Motor neuron (in vitro differentiated cells): ENCODE measurements at regions not wholly inside any gene's neighbourhood (a gene's known extent, or its start where the extent isn't known, plus 50 kb on each side); places are given as distances from the start of the nearest gene placed in this dataset.
A peak's percentile ranks its signal among the peaks of the same experiment; 100 is the strongest.

Experiments
- ATAC-seq, 8 experiments: fragments of 200-7000 bp; cut with Tn5 transposase; replicated peaks in 6 of 8; 2 replicates each; pipeline ENCODE4 v1.8.0; 2021; ENCODE audit warnings: mild to moderate bottlenecking in 8 of 8, moderate library complexity in 8 of 8
- H3K27ac ChIP-seq, 2 donors: fragments of 250-450 bp; sonication (Bioruptor Pico); 2 replicates each; pipeline ENCODE4 v1.9.0; 2021; ENCODE audit warnings: antibody characterized with exemption in 2 of 2, mild to moderate bottlenecking in 2 of 2, moderate library complexity in 1 of 2
- H3K4me1 ChIP-seq, 2 donors: fragments of 250-450 bp; sonication (Bioruptor Pico); replicated peaks in 1 of 2; 2 replicates each; pipeline ENCODE4 v1.6.1; 2021; ENCODE audit warnings: antibody characterized with exemption in 2 of 2, mild to moderate bottlenecking in 2 of 2, moderate library complexity in 1 of 2
- H3K4me3 ChIP-seq, 5 donors: fragments of 250-450 bp; sonication (Bioruptor Pico); 2 replicates each; pipeline ENCODE4 v1.9.0; 2021; ENCODE audit warnings: antibody characterized with exemption in 5 of 5, mild to moderate bottlenecking in 5 of 5, moderate library complexity in 4 of 5
- WGBS, 10 experiments: fragments of 450-650 bp; shearing (Covaris generic); methylation state at CpG; one replicate each; pipeline ENCODE4 v1.0.0; 2022; 5-methylcytosine and 5-hydroxymethylcytosine counted together
- in situ Hi-C, 9 experiments: fragments of 400-800 bp; cut with MboI; loops; one replicate each; pipeline ENCODE4 v1.15.0; 2021; ENCODE audit warnings: low sequenced_read_pairs in 9 of 9, low pct_unique_long_range_greater_than_20kb in 2 of 9; ENCODE audit not compliant: unreplicated experiment in 9 of 9

DNA sequence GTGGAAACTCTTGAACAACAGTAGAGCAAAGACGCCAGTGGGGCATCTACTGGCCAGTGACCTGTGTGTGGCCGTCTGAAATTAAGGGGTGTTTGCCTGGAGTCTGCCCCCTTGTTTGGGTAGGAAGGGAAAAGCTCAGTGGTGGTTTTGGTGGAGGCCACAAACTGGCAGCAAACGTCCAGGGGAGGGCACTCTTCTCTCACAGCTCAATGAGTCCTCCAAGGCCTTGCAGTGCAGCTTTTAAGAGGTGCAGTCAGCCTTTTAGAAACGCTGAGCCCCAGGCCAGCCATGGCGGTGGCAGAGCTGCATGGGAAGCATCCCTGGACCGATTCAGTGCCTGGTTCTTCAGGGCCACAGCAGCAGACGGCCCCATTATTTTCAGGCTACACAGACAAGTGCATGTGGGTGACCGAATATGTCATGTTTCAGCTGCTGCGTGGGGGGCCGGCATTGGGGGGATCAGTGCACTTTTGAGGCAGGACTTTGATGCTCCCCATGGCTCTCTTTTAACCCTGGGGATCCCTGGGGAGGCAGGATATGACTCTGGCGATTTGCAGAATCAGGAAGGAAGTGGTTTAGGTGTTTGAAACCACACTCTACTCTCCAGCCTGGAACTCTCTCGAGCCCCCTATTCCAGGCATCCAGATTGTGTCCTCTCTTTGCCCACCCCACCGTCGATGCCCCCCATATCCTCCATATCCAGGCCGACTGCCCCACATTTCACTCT lies 414.0 kb downstream of the PRDM2 start:
- in situ Hi-C loops = loop anchor here in 5 of 9 experiments (25.0 kb wide), 4 partner anchors 248 to 923 kb away; partner anchors contain the start of gene KAZN (in 1 of the 5)
- Histone ChIP-seq H3K4me3 (no peak overlapping the region), H3K4me1 (peaks cover 2 to 10% of the 10 kb centered on the region in 2 donors), H3K27ac (no peak overlapping the region)
- peak; percentile 72 to 98 (median 94) for ATAC-seq
- WGBS, 10 experiments = 0 to 47% (median 23%) methylated on average over 1 to 13 of the region's 15 CpGs; no CpG with 5 or more reads in 2 of the 10 experiments

DNA sequence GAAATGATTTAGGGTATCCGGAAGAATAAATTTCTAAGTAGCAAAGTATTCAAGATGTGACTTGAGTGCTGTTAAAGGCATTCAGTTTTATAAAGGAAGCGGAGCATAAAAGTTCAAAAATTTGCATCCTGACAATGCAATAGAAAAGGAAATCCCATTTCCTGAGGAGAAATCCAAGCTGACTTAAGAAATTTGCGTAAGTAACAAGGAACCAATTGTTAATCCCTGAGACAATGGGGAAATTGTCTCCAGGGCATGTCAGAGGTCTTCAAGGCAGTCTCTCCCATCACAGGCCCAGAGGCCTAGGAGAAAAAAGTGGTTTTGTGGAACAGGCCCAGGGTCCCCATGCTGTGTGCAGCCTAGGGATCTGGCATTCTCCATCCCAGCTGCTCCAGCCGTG lies 416.0 kb downstream of the PRDM2 start:
- in situ Hi-C loops = loop anchor here in 5 of 9 experiments (25.0 kb wide), 4 partner anchors 246 to 921 kb away; partner anchors contain the start of gene KAZN (in 1 of the 5)
- 63 to 100% (median 90%) methylated on average over 1 to 4 of the region's 4 CpGs; no CpG with 5 or more reads in 1 of the 10 experiments for WGBS, 10 experiments
- H3K4me1 ChIP-seq = peaks cover 2 to 10% of the 10 kb centered on the region in 2 donors
- H3K4me3 ChIP-seq = no peak overlapping the region
- H3K27ac ChIP-seq = no peak overlapping the region
- ATAC-seq = no peak

DNA sequence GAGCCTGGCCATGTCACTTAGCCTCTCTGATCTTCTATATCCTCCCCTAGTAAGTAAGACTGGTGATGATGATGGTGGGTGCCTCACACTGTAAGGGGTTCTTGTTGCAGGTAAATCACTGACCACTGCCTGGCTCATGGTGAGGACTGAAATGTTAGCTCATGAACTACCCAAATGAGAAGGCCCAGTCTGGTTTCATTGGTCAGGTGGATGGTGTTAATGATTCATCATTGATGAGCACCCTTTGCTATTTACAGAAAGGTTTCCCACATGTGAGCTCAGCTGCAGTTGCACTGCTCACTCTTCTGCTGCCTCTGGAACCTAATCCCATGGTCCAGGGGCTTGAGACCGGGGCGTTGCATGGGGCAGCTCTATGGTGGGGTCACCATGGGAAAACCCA lies 417.7 kb downstream of the PRDM2 start:
- ATAC-seq = peak in 1 of 8 experiments; percentile 31
- in situ Hi-C loops = loop anchor here in 5 of 9 experiments (25.0 kb wide), 4 partner anchors 245 to 920 kb away; partner anchors contain the start of gene KAZN (in 1 of the 5)
- WGBS, 10 experiments = 40 to 100% (median 75%) methylated on average over 2 of the region's 2 CpGs; no CpG with 5 or more reads in 5 of the 10 experiments
- H3K4me3 ChIP-seq = no peak overlapping the region
- H3K4me1 ChIP-seq = peaks cover 2 to 10% of the 10 kb centered on the region in 2 donors
- H3K27ac ChIP-seq = no peak overlapping the region

DNA sequence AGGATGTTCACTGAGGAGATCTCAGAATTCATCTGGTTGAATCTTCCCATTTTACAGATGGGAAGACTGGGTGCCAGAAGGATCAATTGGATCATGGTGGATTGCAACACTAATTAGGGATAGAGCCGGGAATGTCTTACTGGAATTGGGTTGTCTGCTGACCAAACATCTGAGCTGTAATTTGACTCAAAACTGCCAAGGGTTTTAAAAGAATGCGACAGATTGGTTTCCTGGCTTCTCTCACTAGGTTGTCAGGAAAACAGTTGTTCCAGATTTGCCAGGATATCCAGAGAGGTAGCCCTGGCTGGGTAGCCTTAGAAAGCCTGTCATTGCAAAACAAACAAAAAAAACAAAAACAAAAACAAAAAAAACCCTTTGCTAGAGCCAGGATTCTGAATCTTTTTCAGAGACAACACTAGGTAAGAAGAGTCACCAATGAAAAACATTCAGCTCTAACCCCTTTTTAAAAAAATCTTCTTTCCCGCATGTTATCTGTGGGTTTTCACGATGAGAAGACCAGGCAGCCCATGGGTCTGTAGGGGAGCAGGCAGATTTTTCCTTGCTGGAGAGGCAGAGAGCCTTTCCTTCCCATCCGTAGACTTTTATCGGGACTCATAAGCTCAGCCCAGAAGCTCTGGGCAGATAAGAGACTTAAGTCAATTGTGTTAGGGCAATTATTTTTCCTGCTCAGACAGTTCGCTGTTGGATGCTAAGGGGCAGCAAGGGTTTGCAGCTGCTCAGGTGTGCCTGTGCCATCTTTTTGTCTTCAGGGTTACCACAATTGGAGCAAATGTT lies 418.9 kb downstream of the PRDM2 start:
- Histone ChIP-seq H3K27ac (no peak overlapping the region), H3K4me3 (no peak overlapping the region), H3K4me1 (peaks cover 2 to 10% of the 10 kb centered on the region in 2 donors)
- in situ Hi-C loops = loop anchor here in 5 of 9 experiments (25.0 kb wide), 4 partner anchors 243 to 918 kb away; partner anchors contain the start of gene KAZN (in 1 of the 5)
- no peak for ATAC-seq
- 0 to 100% (median 79%) methylated on average over 1 to 7 of the region's 7 CpGs for WGBS, 10 experiments

DNA sequence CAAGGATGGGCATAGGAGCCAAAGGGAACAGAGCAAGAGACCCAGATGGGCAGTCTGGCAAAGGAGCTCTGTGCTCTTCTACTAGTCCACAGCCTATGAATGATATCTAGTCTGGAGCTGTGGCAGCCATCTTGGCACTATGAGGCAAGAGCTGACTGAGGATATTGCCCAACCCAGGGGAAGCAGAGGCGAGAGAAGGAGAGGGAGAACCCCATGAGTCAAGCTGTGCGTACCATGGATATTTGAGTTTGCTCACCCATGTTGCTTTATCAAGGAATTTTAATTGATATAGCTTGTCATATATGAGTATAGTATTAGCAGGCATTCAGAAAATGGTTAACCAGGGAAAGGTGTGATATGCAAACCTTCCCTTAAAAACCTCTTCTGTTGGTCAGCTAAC lies 420.9 kb downstream of the PRDM2 start:
- H3K27ac ChIP-seq = no peak overlapping the region
- in situ Hi-C loops = loop anchor here in 5 of 9 experiments (25.0 kb wide), 4 partner anchors 241 to 916 kb away; partner anchors contain the start of gene KAZN (in 1 of the 5)
- ATAC-seq = no peak
- H3K4me1 ChIP-seq = no peaks in the 10 kb centered on the region
- no peak overlapping the region for H3K4me3 ChIP-seq
- 50 to 100% (median 80%) methylated on average over 1 to 2 of the region's 2 CpGs; no CpG with 5 or more reads in 5 of the 10 experiments for WGBS, 10 experiments

DNA sequence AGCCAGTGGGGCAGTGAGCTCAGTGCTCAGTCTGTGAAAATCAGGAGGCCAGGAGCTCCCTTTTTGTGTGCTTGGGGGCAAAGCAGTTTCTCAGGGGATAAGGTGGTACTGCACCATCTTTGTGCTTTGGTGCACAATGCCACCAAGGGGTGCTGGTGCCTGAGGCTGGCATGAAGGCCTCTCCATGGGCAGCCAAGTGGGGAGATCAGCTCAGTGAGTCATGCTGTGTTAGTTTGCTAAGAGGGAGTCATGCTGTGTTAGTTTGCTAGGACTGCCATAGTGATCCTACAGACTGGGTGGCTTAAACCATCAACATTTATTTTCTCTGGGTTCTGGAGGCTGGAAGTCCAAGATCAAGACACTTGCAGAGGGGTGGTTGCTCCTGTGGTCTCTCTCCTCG lies 428.1 kb downstream of the PRDM2 start:
- WGBS, 10 experiments = 0 to 92% (median 80%) methylated on average over 1 of the region's 1 CpG; no CpG with 5 or more reads in 5 of the 10 experiments
- Histone ChIP-seq H3K4me3 (no peak overlapping the region), H3K27ac (no peak overlapping the region), H3K4me1 (no peaks in the 10 kb centered on the region)
- in situ Hi-C loops = no loop called here
- no peak for ATAC-seq

DNA sequence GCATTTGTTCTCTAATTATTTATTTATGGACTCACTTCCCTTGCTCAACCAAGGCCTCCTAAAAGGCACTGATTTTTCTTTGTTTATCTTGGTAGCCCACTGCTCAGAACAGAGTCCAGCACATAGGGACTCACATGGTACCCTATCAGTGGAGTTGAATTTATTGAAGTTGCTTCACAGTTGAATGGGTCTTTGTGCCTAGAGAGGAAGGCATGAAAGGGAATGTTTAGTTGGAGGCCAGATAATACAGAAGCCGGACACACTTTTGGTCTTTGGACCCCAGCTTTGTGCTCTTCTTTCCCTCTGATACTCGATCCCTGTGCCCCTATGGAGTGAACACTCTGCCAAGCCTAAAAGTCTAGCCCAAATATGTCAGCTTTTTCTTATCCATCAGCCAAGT lies 429.0 kb downstream of the PRDM2 start:
- ATAC-seq = no peak
- in situ Hi-C loops = no loop called here
- no peak overlapping the region for H3K27ac ChIP-seq
- 20 to 100% (median 78%) methylated on average over 1 to 2 of the region's 2 CpGs; no CpG with 5 or more reads in 2 of the 10 experiments for WGBS, 10 experiments
- H3K4me1 ChIP-seq = no peaks in the 10 kb centered on the region
- no peak overlapping the region for H3K4me3 ChIP-seq

DNA sequence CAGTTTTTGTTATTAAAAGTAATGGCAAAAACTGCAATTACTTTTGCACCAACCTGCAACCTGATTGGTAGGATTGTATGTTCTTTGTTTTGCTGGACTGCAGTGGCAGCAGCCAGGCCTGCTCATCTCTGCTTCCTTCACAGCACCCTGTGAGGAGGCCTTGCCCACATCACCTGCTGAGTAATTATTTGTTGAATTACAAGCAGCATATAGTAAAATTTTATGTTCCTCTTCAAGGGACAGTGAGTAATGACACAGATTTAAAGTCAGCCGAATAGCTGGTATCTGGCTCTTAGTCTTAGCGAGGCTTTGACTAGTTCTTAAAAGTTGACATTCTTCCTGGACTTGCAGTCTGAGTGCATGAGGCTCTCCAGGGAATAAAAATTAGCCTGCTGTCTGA lies 435.1 kb downstream of the PRDM2 start:
- Histone ChIP-seq H3K27ac (no peak overlapping the region), H3K4me3 (no peak overlapping the region), H3K4me1 (no peaks in the 10 kb centered on the region)
- 6 to 100% (median 89%) methylated on average over 1 to 2 of the region's 2 CpGs; no CpG with 5 or more reads in 2 of the 10 experiments for WGBS, 10 experiments
- no peak for ATAC-seq
- in situ Hi-C loops = no loop called here

DNA sequence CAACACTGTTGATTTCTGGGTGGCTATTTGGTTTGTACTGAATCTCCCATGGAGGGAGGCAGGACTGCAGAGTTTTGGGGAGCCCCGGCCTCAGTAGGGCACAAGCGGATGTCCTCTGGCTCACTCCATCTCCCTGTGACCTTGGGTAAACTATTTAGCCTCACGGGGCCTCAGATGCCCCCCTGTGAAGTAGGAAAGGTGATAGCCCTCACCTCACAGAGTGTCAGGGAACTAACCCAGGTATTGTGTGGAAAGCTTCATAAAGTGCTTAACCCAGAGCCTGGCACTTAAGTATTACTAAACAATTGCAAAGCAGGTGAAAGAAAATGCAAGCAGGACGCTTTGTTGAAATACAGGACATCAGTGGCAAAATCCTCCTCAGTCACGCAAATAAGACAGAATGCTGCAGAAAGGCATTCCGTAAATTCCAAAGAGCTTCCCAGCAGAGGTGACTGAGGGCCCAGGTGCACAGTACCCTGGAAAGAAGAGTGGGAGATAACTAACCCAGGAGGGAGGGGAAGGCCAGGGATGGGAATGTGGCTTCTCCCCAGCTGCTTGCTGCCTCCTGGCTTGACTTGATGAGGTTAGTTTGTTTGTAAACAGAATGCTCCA lies 436.3 kb downstream of the PRDM2 start:
- no peak for ATAC-seq
- H3K27ac ChIP-seq = no peak overlapping the region
- no peak overlapping the region for H3K4me3 ChIP-seq
- WGBS, 10 experiments = 0 to 77% (median 54%) methylated on average over 1 to 6 of the region's 6 CpGs; no CpG with 5 or more reads in 2 of the 10 experiments
- H3K4me1 ChIP-seq = peaks cover 0 to 1% of the 10 kb centered on the region in 2 donors
- in situ Hi-C loops = no loop called here

DNA sequence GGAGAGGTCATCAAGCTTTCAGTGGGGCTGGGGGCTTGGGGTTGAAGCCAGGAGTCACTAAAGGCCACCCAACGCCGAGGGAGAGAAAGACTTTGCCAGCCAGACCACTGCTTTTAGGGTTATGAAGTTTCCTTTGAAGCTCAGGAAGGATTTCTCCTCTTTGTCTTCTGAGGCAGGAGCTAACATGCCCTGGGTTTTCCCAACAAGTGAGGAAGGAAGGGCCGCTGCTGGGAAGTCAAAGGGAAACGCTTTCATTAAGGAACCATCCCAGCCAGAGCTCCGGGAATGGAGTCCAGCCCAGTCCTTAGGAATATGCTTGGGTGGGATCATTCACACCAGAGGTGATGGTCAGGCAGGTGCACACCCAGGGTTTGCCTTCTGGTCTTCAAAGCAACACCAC lies 436.9 kb downstream of the PRDM2 start:
- no peak overlapping the region for H3K27ac ChIP-seq
- 40 to 89% (median 74%) methylated on average over 1 to 5 of the region's 5 CpGs; no CpG with 5 or more reads in 4 of the 10 experiments for WGBS, 10 experiments
- in situ Hi-C loops = no loop called here
- H3K4me1 ChIP-seq = peaks cover 0 to 3% of the 10 kb centered on the region in 2 donors
- ATAC-seq = no peak
- H3K4me3 ChIP-seq = no peak overlapping the region

DNA sequence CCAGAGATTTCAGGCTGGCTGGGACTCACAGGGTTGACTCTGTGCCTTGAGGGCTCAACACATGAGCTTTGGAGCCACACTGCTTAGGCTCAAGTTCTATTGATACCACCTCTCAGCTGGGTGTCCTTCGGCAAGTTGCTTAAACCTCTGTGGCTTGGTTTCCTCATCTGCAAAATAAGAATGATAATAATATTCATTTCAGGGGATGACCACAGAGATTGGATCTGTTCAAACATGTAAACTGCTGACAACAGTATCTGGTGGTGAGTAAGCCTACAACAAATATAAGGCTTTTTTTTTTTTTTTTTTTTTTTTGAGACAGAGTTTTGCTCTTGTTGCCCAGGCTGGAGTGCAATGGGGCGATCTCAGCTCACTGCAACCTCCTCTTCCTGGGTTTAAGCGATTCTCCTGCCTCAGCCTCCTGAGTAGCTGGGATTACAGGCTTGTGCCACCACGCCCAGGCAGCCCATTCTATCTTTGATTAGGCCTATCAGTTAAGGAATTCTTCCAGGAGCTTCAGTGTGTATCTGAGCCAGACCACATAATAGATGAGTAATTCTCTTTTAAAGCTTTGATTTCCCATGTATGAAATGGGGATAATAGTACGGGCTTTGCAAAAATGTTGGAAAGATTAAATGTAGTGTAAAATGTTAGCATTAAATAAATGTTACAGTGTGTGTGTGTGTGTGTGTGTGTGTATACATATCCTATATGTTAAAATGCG lies 437.6 kb downstream of the PRDM2 start:
- no peak for ATAC-seq
- in situ Hi-C loops = no loop called here
- Histone ChIP-seq H3K27ac (no peak overlapping the region), H3K4me3 (no peak overlapping the region), H3K4me1 (peaks cover 3 to 4% of the 10 kb centered on the region in 2 donors)
- WGBS, 10 experiments = 45 to 100% (median 91%) methylated on average over 1 to 6 of the region's 6 CpGs; no CpG with 5 or more reads in 3 of the 10 experiments

DNA sequence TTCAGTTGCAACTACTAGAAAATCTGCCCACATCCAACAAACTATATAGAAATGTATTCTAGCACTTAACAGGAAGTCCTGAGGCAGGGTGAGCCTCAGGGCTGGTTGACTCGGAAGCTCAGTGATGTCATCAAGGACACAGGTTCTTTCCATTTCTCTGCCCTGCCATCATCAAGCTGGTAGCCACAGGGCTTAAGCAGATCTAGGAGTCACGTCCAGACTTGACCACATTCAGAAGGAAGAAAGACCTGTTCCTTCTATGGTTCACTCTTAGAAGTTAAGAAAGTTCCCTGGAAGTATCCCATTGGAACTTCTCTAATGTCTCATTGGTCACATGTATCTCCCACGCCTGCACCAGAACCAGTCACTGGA lies 438.1 kb downstream of the PRDM2 start:
- in situ Hi-C loops = no loop called here
- peak in 1 of 8 experiments; percentile 42 for ATAC-seq
- Histone ChIP-seq H3K4me1 (peaks cover 5 to 6% of the 10 kb centered on the region in 2 donors), H3K4me3 (no peak overlapping the region), H3K27ac (no peak overlapping the region)
- WGBS, 10 experiments = 17 to 100% (median 89%) methylated on average over 1 to 3 of the region's 3 CpGs; no CpG with 5 or more reads in 3 of the 10 experiments
